Naive thymus-derived CD4-positive, alpha-beta T cell (primary cell): ENCODE measurements at regions not wholly inside any gene's neighbourhood (a gene's known extent, or its start where the extent isn't known, plus 50 kb on each side); places are given as distances from the start of the nearest gene placed in this dataset.

Source experiments
- ATAC-seq: fragments of 150-1000 bp; cut with Tn5 transposase; 2 replicates; pipeline ENCODE4 v1.10.0; 2021; ENCODE audit warnings: mild to moderate bottlenecking, moderate library complexity
- CTCF ChIA-PET: fragments of 350-600 bp; sonication (Branson Sonifier 250); formaldehyde crosslinking; loops from one replicate; lab custom pipeline; 2021; ENCODE audit warnings: antibody characterized with exemption; lab: Charles Lee
- POLR2A ChIA-PET: fragments of 350-600 bp; sonication (Branson Sonifier 250); formaldehyde crosslinking; loops from one replicate; lab custom pipeline; 2021; ENCODE audit warnings: antibody characterized with exemption, inconsistent platforms; lab: Charles Lee
- DNase-seq, 9 donors: peaks; one replicate each; pipeline versions ENCODE4 v3.0.0 to v3.0.0-alpha.2; 2020 to 2022; ENCODE audit warnings: mixed read lengths in 1 of 9
- H3K27ac ChIP-seq: one replicate; pipeline ENCODE4 v1.7.0; 2013; ENCODE audit warnings: mild to moderate bottlenecking, low read depth, low read length, moderate library complexity
- H3K27me3 ChIP-seq, 2 donors: one replicate each; pipeline ENCODE4 v1.7.0; 2013; ENCODE audit warnings: low read length in 2 of 2, mild to moderate bottlenecking in 2 of 2, moderate library complexity in 2 of 2; ENCODE audit not compliant: control insufficient read depth in 2 of 2, insufficient read depth in 2 of 2
- H3K36me3 ChIP-seq, 3 experiments: 1 replicate in 2 of 3; 2 replicates in 1 of 3; pipeline ENCODE4 v1.7.0; 2013; ENCODE audit warnings: low read length in 3 of 3, mild to moderate bottlenecking in 3 of 3, moderate library complexity in 1 of 3; ENCODE audit not compliant: insufficient read depth in 3 of 3, control insufficient read depth in 2 of 3
- H3K4me1 ChIP-seq, 2 donors: one replicate each; pipeline ENCODE4 v1.7.0; 2013; ENCODE audit warnings: low read length in 2 of 2, mild to moderate bottlenecking in 2 of 2, moderate library complexity in 1 of 2; ENCODE audit not compliant: control insufficient read depth in 2 of 2, insufficient read depth in 2 of 2
- H3K4me3 ChIP-seq: 2 replicates; pipeline ENCODE4 v1.7.0; 2013; ENCODE audit warnings: mild to moderate bottlenecking, low read length
- H3K9me3 ChIP-seq, 3 experiments: 1 replicate in 2 of 3; 2 replicates in 1 of 3; pipeline ENCODE4 v1.7.0; 2013; ENCODE audit warnings: low read length in 3 of 3; ENCODE audit not compliant: control insufficient read depth in 2 of 3
- H3K27ac Mint-ChIP-seq, 9 donors: one replicate each; pipeline ENCODE4 v1.8.0; 2020 to 2022; ENCODE audit warnings: mixed read lengths in 9 of 9, mild to moderate bottlenecking in 8 of 9, moderate library complexity in 5 of 9, inconsistent platforms in 2 of 9
- H3K27me3 Mint-ChIP-seq, 5 donors: one replicate each; pipeline ENCODE4 v1.8.0; 2021 to 2022; ENCODE audit warnings: mixed read lengths in 5 of 5, mild to moderate bottlenecking in 1 of 5
- H3K36me3 Mint-ChIP-seq, 5 donors: one replicate each; pipeline ENCODE4 v1.8.0; 2020 to 2022; ENCODE audit warnings: mixed read lengths in 5 of 5, mild to moderate bottlenecking in 3 of 5, inconsistent platforms in 1 of 5
- H3K4me1 Mint-ChIP-seq, 7 donors: one replicate each; pipeline ENCODE4 v1.8.0; 2020 to 2022; ENCODE audit warnings: mixed read lengths in 7 of 7, mild to moderate bottlenecking in 3 of 7, inconsistent platforms in 1 of 7
- H3K4me3 Mint-ChIP-seq, 10 donors: one replicate each; pipeline ENCODE4 v1.8.0; 2020 to 2022; ENCODE audit warnings: mild to moderate bottlenecking in 10 of 10, mixed read lengths in 10 of 10, moderate library complexity in 6 of 10, inconsistent platforms in 2 of 10
- H3K9me3 Mint-ChIP-seq, 11 donors: one replicate each; pipeline ENCODE4 v1.8.0; 2020 to 2022; ENCODE audit warnings: mixed read lengths in 11 of 11, mild to moderate bottlenecking in 4 of 11, inconsistent platforms in 1 of 11, moderate library complexity in 1 of 11
- intact Hi-C, 2 donors: fragments of 100-400 bp; cut with micrococcal nuclease; formaldehyde crosslinking; loops; one replicate each; pipeline ENCODE4 v1.15.1; 2023

GRCh38 chrX:128901018-128901417, 622.3 kb downstream of the SMARCA1 start:
- no peaks in the 10 kb centered on the region for H3K9me3 Mint-ChIP-seq
- H3K27ac Mint-ChIP-seq = no peak overlapping the region
- no peaks in the 10 kb centered on the region for H3K36me3 Mint-ChIP-seq
- Histone ChIP-seq H3K27me3 (no peaks in the 10 kb centered on the region), H3K4me1 (no peaks in the 10 kb centered on the region), H3K27ac (no peak overlapping the region), H3K36me3 (no peaks in the 10 kb centered on the region), H3K9me3 (no peaks in the 10 kb centered on the region), H3K4me3 (no peak overlapping the region)
- DNase-seq (no peak), ATAC-seq (no peak)
- ChIA-PET CTCF (no interaction called here), POLR2A (no interaction called here)
- no peaks in the 10 kb centered on the region for H3K4me1 Mint-ChIP-seq
- no peak overlapping the region for H3K4me3 Mint-ChIP-seq
- no peaks in the 10 kb centered on the region for H3K27me3 Mint-ChIP-seq
- intact Hi-C loops = no loop called here

- no peak overlapping the region for H3K4me3 ChIP-seq
- no peak overlapping the region for H3K27ac Mint-ChIP-seq
- H3K27ac ChIP-seq = no peak overlapping the region
- POLR2A ChIA-PET = no interaction called here
- no peaks in the 10 kb centered on the region for H3K27me3 ChIP-seq
- no peaks in the 10 kb centered on the region for H3K9me3 Mint-ChIP-seq
- H3K4me1 Mint-ChIP-seq = no peaks in the 10 kb centered on the region
- no peak overlapping the region for H3K4me3 Mint-ChIP-seq
- ATAC-seq (no peak), DNase-seq (no peak)
- no peaks in the 10 kb centered on the region for H3K4me1 ChIP-seq
- no peaks in the 10 kb centered on the region for H3K9me3 ChIP-seq
- CTCF ChIA-PET = no interaction called here
- intact Hi-C loops = no loop called here
- H3K36me3 Mint-ChIP-seq = no peaks in the 10 kb centered on the region
- no peaks in the 10 kb centered on the region for H3K36me3 ChIP-seq
- H3K27me3 Mint-ChIP-seq = no peaks in the 10 kb centered on the region
Observed at GRCh38 chrX:128897621-128898020, 625.7 kb downstream of the SMARCA1 start.

- H3K27me3 ChIP-seq = no peaks in the 10 kb centered on the region
- CTCF ChIA-PET = no interaction called here
- H3K4me3 ChIP-seq = no peak overlapping the region
- POLR2A ChIA-PET = no interaction called here
- H3K36me3 ChIP-seq = no peaks in the 10 kb centered on the region
- Mint-ChIP-seq H3K27me3 (peaks cover 0 to 3% (median 0%) of the 10 kb centered on the region in 5 donors), H3K27ac (no peak overlapping the region), H3K4me1 (no peaks in the 10 kb centered on the region), H3K4me3 (no peak overlapping the region), H3K9me3 (peaks cover 0 to 5% (median 0%) of the 10 kb centered on the region in 11 donors), H3K36me3 (no peaks in the 10 kb centered on the region)
- no peaks in the 10 kb centered on the region for H3K9me3 ChIP-seq
- no peak for ATAC-seq
- H3K27ac ChIP-seq = no peak overlapping the region
- no peaks in the 10 kb centered on the region for H3K4me1 ChIP-seq
- no peak for DNase-seq
- intact Hi-C loops = no loop called here
Observed at GRCh38 chrX:128891554-128891953, 631.7 kb downstream of the SMARCA1 start.

GRCh38 chrX:128884430-128884829, 638.9 kb downstream of the SMARCA1 start:
- peaks cover 0 to 3% (median 0%) of the 10 kb centered on the region in 5 donors for H3K27me3 Mint-ChIP-seq
- POLR2A ChIA-PET = no interaction called here
- intact Hi-C loops = no loop called here
- ATAC-seq = no peak
- H3K4me1 Mint-ChIP-seq = no peaks in the 10 kb centered on the region
- Histone ChIP-seq H3K4me1 (no peaks in the 10 kb centered on the region), H3K36me3 (no peaks in the 10 kb centered on the region), H3K4me3 (no peak overlapping the region), H3K9me3 (no peaks in the 10 kb centered on the region), H3K27ac (no peak overlapping the region), H3K27me3 (no peaks in the 10 kb centered on the region)
- H3K36me3 Mint-ChIP-seq = no peaks in the 10 kb centered on the region
- CTCF ChIA-PET = no interaction called here
- no peak for DNase-seq
- no peak overlapping the region for H3K27ac Mint-ChIP-seq
- H3K9me3 Mint-ChIP-seq = peaks cover 0 to 5% (median 0%) of the 10 kb centered on the region in 11 donors
- no peak overlapping the region for H3K4me3 Mint-ChIP-seq

DNA sequence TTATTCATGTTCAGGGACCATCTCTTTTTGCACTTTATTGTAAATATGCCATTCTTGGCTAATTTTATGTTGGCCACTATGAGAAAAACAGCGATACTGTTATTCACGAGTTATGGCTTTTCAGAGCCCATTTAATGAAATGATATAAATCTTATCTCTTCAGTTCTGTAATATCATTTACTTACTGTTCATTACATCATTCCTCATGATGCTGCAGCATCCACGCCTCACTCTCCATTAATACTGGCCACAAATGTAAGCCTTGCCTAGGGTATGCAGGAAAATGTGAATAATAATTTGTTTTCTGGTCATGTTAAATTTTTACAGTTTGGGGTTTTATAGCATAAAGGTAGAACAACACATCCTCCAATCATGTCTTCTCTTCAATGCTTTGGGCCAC, 639.6 kb downstream of the SMARCA1 start:
- intact Hi-C loops = no loop called here
- DNase-seq = no peak
- ATAC-seq = no peak
- no peak overlapping the region for H3K27ac ChIP-seq
- Mint-ChIP-seq H3K27ac (no peak overlapping the region), H3K4me1 (no peaks in the 10 kb centered on the region), H3K4me3 (no peak overlapping the region), H3K9me3 (peaks cover 0 to 5% (median 0%) of the 10 kb centered on the region in 11 donors), H3K27me3 (peaks cover 0 to 3% (median 0%) of the 10 kb centered on the region in 5 donors), H3K36me3 (no peaks in the 10 kb centered on the region)
- POLR2A ChIA-PET = no interaction called here
- CTCF ChIA-PET = no interaction called here
- H3K4me3 ChIP-seq = no peak overlapping the region
- H3K4me1 ChIP-seq = no peaks in the 10 kb centered on the region
- H3K27me3 ChIP-seq = no peaks in the 10 kb centered on the region
- H3K9me3 ChIP-seq = no peaks in the 10 kb centered on the region
- no peaks in the 10 kb centered on the region for H3K36me3 ChIP-seq

DNA sequence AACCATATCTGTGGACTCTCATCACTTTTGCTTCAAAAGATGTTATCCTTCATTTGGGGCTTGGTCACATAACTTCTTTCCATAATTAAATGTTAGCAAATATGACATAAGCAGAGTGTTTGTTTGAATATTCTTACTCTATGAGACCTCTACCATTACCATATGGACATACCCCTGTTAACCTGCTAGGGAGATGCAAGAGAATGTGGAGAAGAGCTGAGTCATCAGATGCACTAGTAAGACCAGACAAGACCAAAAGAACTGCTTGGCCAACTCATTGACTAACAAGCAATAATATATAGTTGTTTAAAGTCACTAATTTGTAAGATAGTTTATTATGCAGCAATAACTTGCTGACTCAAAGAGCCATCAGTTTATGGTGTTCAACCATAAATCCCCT, 652.9 kb downstream of the SMARCA1 start:
- intact Hi-C loops = no loop called here
- no peaks in the 10 kb centered on the region for H3K4me1 Mint-ChIP-seq
- H3K4me3 ChIP-seq = no peak overlapping the region
- H3K36me3 ChIP-seq = no peaks in the 10 kb centered on the region
- no peaks in the 10 kb centered on the region for H3K9me3 Mint-ChIP-seq
- no peaks in the 10 kb centered on the region for H3K27me3 Mint-ChIP-seq
- CTCF ChIA-PET = no interaction called here
- H3K36me3 Mint-ChIP-seq = no peaks in the 10 kb centered on the region
- H3K27me3 ChIP-seq = no peaks in the 10 kb centered on the region
- DNase-seq (no peak), ATAC-seq (no peak)
- H3K27ac ChIP-seq = no peak overlapping the region
- no peak overlapping the region for H3K4me3 Mint-ChIP-seq
- no peaks in the 10 kb centered on the region for H3K4me1 ChIP-seq
- POLR2A ChIA-PET = no interaction called here
- H3K27ac Mint-ChIP-seq = no peak overlapping the region
- no peaks in the 10 kb centered on the region for H3K9me3 ChIP-seq

- no peaks in the 10 kb centered on the region for H3K4me1 Mint-ChIP-seq
- H3K4me3 ChIP-seq = no peak overlapping the region
- H3K27me3 Mint-ChIP-seq = no peaks in the 10 kb centered on the region
- H3K4me1 ChIP-seq = no peaks in the 10 kb centered on the region
- no peaks in the 10 kb centered on the region for H3K36me3 ChIP-seq
- H3K4me3 Mint-ChIP-seq = no peak overlapping the region
- H3K27me3 ChIP-seq = no peaks in the 10 kb centered on the region
- no peaks in the 10 kb centered on the region for H3K36me3 Mint-ChIP-seq
- intact Hi-C loops = no loop called here
- CTCF ChIA-PET = no interaction called here
- H3K27ac ChIP-seq = no peak overlapping the region
- ATAC-seq (no peak), DNase-seq (no peak)
- POLR2A ChIA-PET = no interaction called here
- H3K9me3 Mint-ChIP-seq = peaks cover 0 to 2% (median 0%) of the 10 kb centered on the region in 11 donors
- no peaks in the 10 kb centered on the region for H3K9me3 ChIP-seq
- no peak overlapping the region for H3K27ac Mint-ChIP-seq
Observed at GRCh38 chrX:128862557-128862956, 660.7 kb downstream of the SMARCA1 start.
